ENCODE measurements at regions not wholly inside any gene's neighbourhood (a gene's known extent, or its start where the extent isn't known, plus 50 kb on each side); places are given as distances from the start of the nearest gene placed in this dataset.

DNA sequence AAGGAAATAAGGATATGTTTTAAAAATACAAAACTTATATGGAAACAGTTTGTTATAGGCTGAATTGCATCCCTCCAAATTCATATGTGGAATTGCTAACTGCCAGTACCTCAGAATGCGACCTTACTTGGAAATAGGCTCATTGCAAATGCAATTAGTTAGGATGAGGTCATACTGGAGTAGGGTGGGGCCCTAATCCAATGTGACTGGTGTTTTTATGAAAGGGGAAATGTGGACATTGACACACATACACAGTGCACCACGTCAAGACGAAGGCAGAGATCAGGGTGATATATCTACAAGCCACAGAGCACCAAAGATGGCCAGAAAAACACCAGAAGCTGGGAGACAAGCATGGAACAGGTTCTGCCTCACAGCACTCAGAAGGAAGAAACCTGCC is 494.2 kb downstream of the TSN start:
- ATAC-seq: no peak
- no peaks in the 10 kb centered on the region for H3K9me3 ChIP-seq
- 55 to 89% methylated on average over 3 of the region's 3 CpGs for WGBS, 2 donors (ENCODE audit: low coverage in 1 of 2)

DNA sequence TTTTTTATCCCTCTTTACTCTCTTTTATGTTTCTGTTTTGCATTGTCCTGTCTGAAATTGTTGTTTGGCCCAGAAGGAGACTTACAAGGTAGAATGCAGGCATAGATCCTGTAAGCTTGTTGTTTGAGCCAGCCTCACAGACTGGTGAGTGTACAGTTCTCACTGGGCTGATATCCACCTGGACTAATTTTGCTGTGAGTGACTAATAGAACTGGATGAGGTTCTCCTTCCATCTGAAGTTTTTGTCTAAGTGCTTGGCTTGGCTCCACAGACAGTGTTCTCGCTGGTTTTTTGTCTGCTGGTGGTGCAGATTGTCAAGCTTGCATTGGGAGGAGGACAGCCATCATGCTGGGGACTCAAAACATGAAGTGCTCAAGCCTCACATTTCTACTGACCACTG is 495.7 kb downstream of the TSN start:
- no peak for TF ChIP-seq POLR2AphosphoS5 (IDR thresholded peaks at IDR 0.05)
- no peak for TF ChIP-seq POLR2A (IDR thresholded peaks at IDR 0.05)
- TF ChIP-seq, protein P1, sequence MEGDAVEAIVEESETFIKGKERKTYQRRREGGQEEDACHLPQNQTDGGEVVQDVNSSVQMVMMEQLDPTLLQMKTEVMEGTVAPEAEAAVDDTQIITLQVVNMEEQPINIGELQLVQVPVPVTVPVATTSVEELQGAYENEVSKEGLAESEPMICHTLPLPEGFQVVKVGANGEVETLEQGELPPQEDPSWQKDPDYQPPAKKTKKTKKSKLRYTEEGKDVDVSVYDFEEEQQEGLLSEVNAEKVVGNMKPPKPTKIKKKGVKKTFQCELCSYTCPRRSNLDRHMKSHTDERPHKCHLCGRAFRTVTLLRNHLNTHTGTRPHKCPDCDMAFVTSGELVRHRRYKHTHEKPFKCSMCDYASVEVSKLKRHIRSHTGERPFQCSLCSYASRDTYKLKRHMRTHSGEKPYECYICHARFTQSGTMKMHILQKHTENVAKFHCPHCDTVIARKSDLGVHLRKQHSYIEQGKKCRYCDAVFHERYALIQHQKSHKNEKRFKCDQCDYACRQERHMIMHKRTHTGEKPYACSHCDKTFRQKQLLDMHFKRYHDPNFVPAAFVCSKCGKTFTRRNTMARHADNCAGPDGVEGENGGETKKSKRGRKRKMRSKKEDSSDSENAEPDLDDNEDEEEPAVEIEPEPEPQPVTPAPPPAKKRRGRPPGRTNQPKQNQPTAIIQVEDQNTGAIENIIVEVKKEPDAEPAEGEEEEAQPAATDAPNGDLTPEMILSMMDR (IDR thresholded peaks at IDR 0.05): no peak
- TF ChIP-seq EP300 (IDR thresholded peaks at IDR 0.05): no peak
- Histone ChIP-seq H3K27me3 (no peaks in the 10 kb centered on the region), H3K4me1 (no peaks in the 10 kb centered on the region), H3K27ac (no peak overlapping the region), H3K4me3 (no peak overlapping the region), H3K9me3 (no peaks in the 10 kb centered on the region), H3K36me3 (no peaks in the 10 kb centered on the region)
- no peak for ATAC-seq
- no CpG with 5 or more reads among the region's 1 CpG for whole genome bisulfite sequencing, 2 donors (ENCODE audit: low coverage in 1 of 2)

More for the DNA sequence above, 494.2 kb downstream of the TSN start:
- Histone ChIP-seq H3K27ac (no peak overlapping the region), H3K4me3 (no peak overlapping the region), H3K27me3 (no peaks in the 10 kb centered on the region), H3K4me1 (no peaks in the 10 kb centered on the region), H3K36me3 (no peaks in the 10 kb centered on the region)
- TF ChIP-seq EP300 (IDR thresholded peaks at IDR 0.05) (no peak), POLR2AphosphoS5 (IDR thresholded peaks at IDR 0.05) (no peak), POLR2A (IDR thresholded peaks at IDR 0.05) (no peak)
- TF ChIP-seq, protein P1 (IDR thresholded peaks at IDR 0.05): no peak

DNA sequence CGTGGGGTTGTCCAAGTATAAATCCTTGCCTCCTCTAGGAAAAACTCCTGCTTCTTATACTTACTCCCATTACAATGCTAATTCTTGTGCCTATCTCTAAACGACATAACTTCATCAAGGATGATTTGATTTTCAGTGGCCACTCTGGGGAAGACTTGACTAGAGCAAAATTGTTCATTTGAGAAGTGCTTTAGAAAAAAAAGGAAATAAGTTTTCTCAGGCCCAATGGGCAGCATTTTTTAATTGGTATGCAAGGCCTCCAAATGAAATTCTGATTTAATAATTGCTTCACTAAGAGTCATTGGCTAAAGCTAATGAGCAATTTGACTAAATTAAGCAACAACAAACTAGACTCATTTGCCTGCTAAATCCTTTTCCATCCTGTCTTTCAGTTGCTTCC is 496.1 kb downstream of the TSN start:
- no peak for ATAC-seq
- 58 to 63% methylated on average over 2 of the region's 2 CpGs for WGBS, 2 donors (ENCODE audit: low coverage in 1 of 2)

DNA sequence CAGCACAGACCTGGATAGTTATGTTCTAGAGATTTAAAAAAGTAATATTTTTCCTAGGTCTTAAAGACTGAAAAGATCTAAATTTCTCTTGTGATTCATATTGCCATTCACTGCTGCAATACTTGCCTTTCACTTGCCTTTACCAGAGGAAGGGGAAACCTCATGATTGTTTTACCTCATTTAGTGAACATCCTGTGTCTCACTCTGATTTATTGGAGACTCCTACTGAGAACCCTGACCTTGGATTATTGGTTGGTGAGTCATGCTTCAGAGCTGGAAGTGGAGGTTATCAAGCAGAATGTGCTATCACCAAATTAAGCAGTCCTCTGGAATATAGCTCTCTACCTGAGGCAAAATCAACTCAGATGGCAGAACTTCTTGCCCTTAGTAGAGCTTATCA is 500.5 kb downstream of the TSN start:
- ATAC-seq: no peak
- TF ChIP-seq, protein P1 (IDR thresholded peaks at IDR 0.05): no peak
- no peak for TF ChIP-seq POLR2AphosphoS5 (IDR thresholded peaks at IDR 0.05)
- no peak for TF ChIP-seq POLR2A (IDR thresholded peaks at IDR 0.05)
- no peak for TF ChIP-seq EP300 (IDR thresholded peaks at IDR 0.05)

More for the DNA sequence above, 496.1 kb downstream of the TSN start:
- Histone ChIP-seq H3K4me1 (no peaks in the 10 kb centered on the region), H3K27ac (no peak overlapping the region), H3K4me3 (no peak overlapping the region), H3K9me3 (no peaks in the 10 kb centered on the region), H3K27me3 (no peaks in the 10 kb centered on the region), H3K36me3 (no peaks in the 10 kb centered on the region)
- no peak for TF ChIP-seq EP300 (IDR thresholded peaks at IDR 0.05)
- no peak for TF ChIP-seq POLR2AphosphoS5 (IDR thresholded peaks at IDR 0.05)
- TF ChIP-seq, protein P1 (IDR thresholded peaks at IDR 0.05): no peak
- TF ChIP-seq POLR2A (IDR thresholded peaks at IDR 0.05): no peak

DNA sequence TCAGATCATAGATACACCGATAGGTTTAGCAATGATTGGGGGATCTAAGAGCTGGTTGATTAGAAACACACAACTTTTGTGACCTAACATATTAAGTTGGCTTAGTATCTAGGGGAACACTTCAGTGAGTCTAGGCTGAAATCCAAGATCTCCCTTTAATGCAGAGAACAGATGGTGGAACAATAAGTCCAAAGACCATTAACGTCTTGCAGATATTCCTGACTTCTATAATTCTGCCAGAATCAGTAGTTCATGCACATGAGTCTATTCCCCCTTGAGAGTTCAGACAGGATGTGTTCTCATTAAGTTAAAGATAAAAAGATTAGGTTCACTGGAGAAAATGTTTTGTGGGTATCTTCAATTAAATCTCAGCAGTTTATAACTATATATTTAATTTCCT is 506.5 kb downstream of the TSN start:
- Histone ChIP-seq H3K4me3 (no peak overlapping the region), H3K4me1 (no peaks in the 10 kb centered on the region), H3K9me3 (no peaks in the 10 kb centered on the region), H3K36me3 (no peaks in the 10 kb centered on the region), H3K27ac (no peak overlapping the region), H3K27me3 (no peaks in the 10 kb centered on the region)
- TF ChIP-seq POLR2A (IDR thresholded peaks at IDR 0.05) (no peak), POLR2AphosphoS5 (IDR thresholded peaks at IDR 0.05) (no peak), EP300 (IDR thresholded peaks at IDR 0.05) (no peak)
- TF ChIP-seq, protein P1 (IDR thresholded peaks at IDR 0.05): no peak
- no peak for ATAC-seq
- 32 to 48% methylated on average over 2 of the region's 2 CpGs for WGBS, 2 donors (ENCODE audit: low coverage in 1 of 2)

More for the DNA sequence above, 500.5 kb downstream of the TSN start:
- Histone ChIP-seq H3K9me3 (no peaks in the 10 kb centered on the region), H3K4me3 (no peak overlapping the region), H3K4me1 (no peaks in the 10 kb centered on the region), H3K27me3 (no peaks in the 10 kb centered on the region), H3K36me3 (no peaks in the 10 kb centered on the region), H3K27ac (no peak overlapping the region)

Measured in gastroesophageal sphincter (tissue), 4 donors.